ENCODE measurements at regions not wholly inside any gene's neighbourhood (a gene's known extent, or its start where the extent isn't known, plus 50 kb on each side); places are given as distances from the start of the nearest gene placed in this dataset.

GRCh38 chr9:129306318-129306973 is 128.4 kb upstream of the IER5L start:
- ChIA-PET CTCF (no interaction called here), POLR2A (no interaction called here)
- Histone ChIP-seq H3K4me1 (ENCODE audit: control insufficient read depth, insufficient read depth, low read length) (no peaks in the 10 kb centered on the region), H3K4me3 (ENCODE audit: low read depth, low read length) (no peak overlapping the region), H3K27ac (ENCODE audit: extremely low read depth, low read depth, low read length) (no peak overlapping the region), H3K9me3 (ENCODE audit: control insufficient read depth, insufficient read depth, low read depth, low read length) (no peaks in the 10 kb centered on the region), H3K36me3 (ENCODE audit: control insufficient read depth in 2 of 2, insufficient read depth in 1 of 2, low read length in 2 of 2) (no peaks in the 10 kb centered on the region)
- no peak for TF ChIP-seq ZNF26 (tag by site-specific recombination; IDR thresholded peaks at IDR 0.05)
- TF ChIP-seq ZSCAN5A (tag by site-specific recombination; IDR thresholded peaks at IDR 0.05), result no peak
- TF ChIP-seq ZNF544 (tag by site-specific recombination; IDR thresholded peaks at IDR 0.05), result no peak
- no peak for TF ChIP-seq ZIC2 (tag by site-specific recombination; IDR thresholded peaks at IDR 0.05)
- TF ChIP-seq ELK4 (IDR thresholded peaks at IDR 0.05; ENCODE audit: borderline replicate concordance, low read depth, low read length), result no peak
- no peak for TF ChIP-seq ZNF76 (tag by site-specific recombination; IDR thresholded peaks at IDR 0.05; ENCODE audit: borderline replicate concordance, low read depth)

- Histone ChIP-seq H3K27ac (ENCODE audit: extremely low read depth, low read depth, low read length) (no peak overlapping the region), H3K36me3 (ENCODE audit: control insufficient read depth in 2 of 2, insufficient read depth in 1 of 2, low read length in 2 of 2) (no peaks in the 10 kb centered on the region), H3K4me3 (ENCODE audit: low read depth, low read length) (no peak overlapping the region), H3K4me1 (ENCODE audit: control insufficient read depth, insufficient read depth, low read length) (no peaks in the 10 kb centered on the region), H3K9me3 (ENCODE audit: control insufficient read depth, insufficient read depth, low read depth, low read length) (no peaks in the 10 kb centered on the region)
- TF ChIP-seq RBAK (tag by site-specific recombination; IDR thresholded peaks at IDR 0.05), result no peak
- TF ChIP-seq ZEB2 (tag by site-specific recombination; IDR thresholded peaks at IDR 0.05), result no peak
- no peak for TF ChIP-seq ZNF701 (tag by site-specific recombination; IDR thresholded peaks at IDR 0.05)
- TF ChIP-seq ZNF266 (tag by site-specific recombination; IDR thresholded peaks at IDR 0.05; ENCODE audit: low read depth), result no peak
- TF ChIP-seq ZNF169 (tag by site-specific recombination; IDR thresholded peaks at IDR 0.05), result no peak
- TF ChIP-seq ZNF184 (tag by site-specific recombination; IDR thresholded peaks at IDR 0.05), result no peak
- no peak for TF ChIP-seq ZNF837 (tag by site-specific recombination; IDR thresholded peaks at IDR 0.05)
- TF ChIP-seq ZNF548 (tag by site-specific recombination; IDR thresholded peaks at IDR 0.05), result no peak
- no peak for TF ChIP-seq ZFP69B (tag by site-specific recombination; IDR thresholded peaks at IDR 0.05)
- TF ChIP-seq ZNF148 (tag by site-specific recombination; IDR thresholded peaks at IDR 0.05; ENCODE audit: borderline replicate concordance), result no peak
- TF ChIP-seq ZNF580 (tag by site-specific recombination; IDR thresholded peaks at IDR 0.05), result no peak
- no peak for TF ChIP-seq ZNF362 (tag by site-specific recombination; IDR thresholded peaks at IDR 0.05)
- no peak for TF ChIP-seq ZNF280C (tag by site-specific recombination; IDR thresholded peaks at IDR 0.05)
- no peak for TF ChIP-seq ZNF423 (tag by site-specific recombination; IDR thresholded peaks at IDR 0.05)
- no peak for TF ChIP-seq ZFP41 (tag by site-specific recombination; IDR thresholded peaks at IDR 0.05; ENCODE audit: borderline replicate concordance)
- TF ChIP-seq ZNF544 (tag by site-specific recombination; IDR thresholded peaks at IDR 0.05), result no peak
- TF ChIP-seq ZBTB48 (tag by site-specific recombination; IDR thresholded peaks at IDR 0.05), result no peak
- TF ChIP-seq ZNF571 (tag by site-specific recombination; IDR thresholded peaks at IDR 0.05), result no peak
- TF ChIP-seq KLF7 (tag by site-specific recombination; IDR thresholded peaks at IDR 0.05; ENCODE audit: borderline replicate concordance), result no peak
- ChIA-PET CTCF (no interaction called here), POLR2A (interaction anchor here (0.7 kb wide), 1 partner anchor 193 kb away, joined by 3 read pairs; no protein-coding TSS in a partner anchor)
These were observed 127.2 kb upstream of the IER5L start for GRCh38 chr9:129305246-129305645.
